GM21381 (cell line): ENCODE measurements at regions not wholly inside any gene's neighbourhood (a gene's known extent, or its start where the extent isn't known, plus 50 kb on each side); places are given as distances from the start of the nearest gene placed in this dataset.
A peak's percentile ranks its signal among the peaks of the same experiment; 100 is the strongest.

Source experiments
- ATAC-seq: cut with Tn5 transposase; IDR thresholded peaks from one replicate; pipeline ENCODE4 v1.9.1; 2021; ENCODE audit warnings: mild to moderate bottlenecking, moderate library complexity; ENCODE audit not compliant: unreplicated experiment

GRCh38 chr1:87853576-87854351, 525.1 kb downstream of the LMO4 start:
- ATAC-seq: no peak

- ATAC-seq: no peak
Observed at GRCh38 chr1:87863317-87863716, 534.6 kb downstream of the LMO4 start.

GRCh38 chr1:87864676-87865075, 536.0 kb downstream of the LMO4 start:
- no peak for ATAC-seq

DNA sequence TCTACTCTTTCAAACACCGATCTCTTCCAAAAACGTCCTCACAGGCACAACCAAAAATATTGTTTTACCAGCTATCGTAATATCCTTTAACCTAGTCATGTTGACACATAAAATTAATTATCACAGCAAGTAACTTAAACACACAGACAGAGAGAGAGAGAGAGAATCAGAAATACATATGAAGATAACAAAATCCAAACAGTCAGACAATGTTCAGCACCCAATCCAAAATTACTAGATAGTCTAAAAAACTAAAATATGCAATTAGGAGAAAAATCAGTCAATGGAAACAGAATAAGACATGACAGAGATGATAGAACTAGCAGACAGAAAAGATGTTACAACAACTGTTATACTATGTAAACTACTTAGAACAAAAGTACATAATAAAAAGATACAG, 537.7 kb downstream of the LMO4 start:
- no peak for ATAC-seq

DNA sequence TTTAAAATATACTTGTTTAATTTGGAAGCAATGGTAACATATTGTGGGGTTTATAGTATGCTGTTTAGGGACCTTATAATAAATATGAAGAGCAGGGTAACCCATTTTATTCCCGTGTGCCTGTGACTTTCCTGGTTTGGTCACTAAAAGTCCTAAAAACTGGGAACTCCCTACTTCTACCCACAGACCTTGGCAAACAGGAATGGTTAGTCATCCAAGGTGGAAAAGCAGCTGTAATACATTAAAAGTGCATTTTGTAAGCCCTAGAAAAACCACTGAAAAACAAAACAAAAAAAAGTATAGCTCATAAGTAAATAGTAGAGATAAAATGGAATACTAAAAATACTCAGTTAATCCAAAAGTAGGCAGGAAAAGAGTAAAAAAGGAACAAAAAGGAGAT, 538.9 kb downstream of the LMO4 start:
- no peak for ATAC-seq

DNA sequence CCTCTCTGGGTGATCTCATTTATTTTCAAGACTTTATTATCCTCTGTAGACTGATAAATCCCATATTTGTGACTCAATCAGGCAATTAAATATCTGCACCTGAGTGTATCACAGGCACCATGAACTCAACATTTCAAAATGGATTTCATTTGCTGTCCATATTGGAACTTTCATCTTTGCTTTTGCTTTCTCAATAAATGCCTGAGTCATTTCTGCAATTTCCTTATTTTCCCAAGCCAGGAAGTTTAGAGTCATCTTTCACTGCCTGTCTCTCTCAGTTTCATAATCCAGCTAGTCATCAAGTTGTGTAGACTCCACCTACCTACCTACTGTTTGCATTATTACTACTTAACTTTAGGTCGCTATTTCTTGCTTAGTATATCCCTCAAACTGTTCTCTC, 540.9 kb downstream of the LMO4 start:
- ATAC-seq: no peak

DNA sequence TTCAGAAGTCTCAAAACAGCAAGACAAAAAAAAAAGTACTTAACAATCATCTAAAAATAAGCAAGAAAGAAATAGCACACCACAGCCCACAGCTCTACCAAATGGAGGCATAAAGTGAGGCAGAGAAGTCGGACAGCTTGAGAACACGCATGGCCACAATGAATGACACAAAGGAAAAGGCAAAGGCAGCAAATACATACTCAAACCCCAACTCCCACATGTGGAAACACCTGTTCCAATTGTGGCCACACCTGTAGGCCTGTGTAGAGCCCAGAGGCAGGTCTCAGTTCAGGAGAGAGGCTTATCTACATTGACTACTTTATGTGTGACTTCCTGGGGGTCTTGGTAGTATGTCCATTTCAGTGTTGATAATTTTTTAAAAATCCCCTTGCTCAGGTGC, 543.5 kb downstream of the LMO4 start:
- peak; percentile 76 for ATAC-seq

DNA sequence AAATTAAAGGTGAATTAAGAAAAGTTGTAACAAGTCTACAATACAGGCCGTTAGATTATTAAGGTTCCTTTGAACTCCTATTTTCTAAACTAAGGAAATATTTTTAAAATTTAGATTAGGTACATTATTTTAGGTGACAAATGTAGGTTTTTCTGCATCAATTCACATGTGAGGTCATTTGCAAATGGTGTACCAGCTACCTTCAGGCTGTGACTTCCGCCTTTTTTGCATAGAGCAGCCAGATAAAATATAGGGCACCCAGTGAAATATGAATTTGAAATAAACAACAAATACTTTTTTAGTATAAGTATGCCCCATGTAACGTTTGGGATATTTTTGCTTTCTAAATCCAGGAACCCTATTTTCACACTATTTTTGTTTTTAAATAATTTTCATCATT, 544.0 kb downstream of the LMO4 start:
- no peak for ATAC-seq

DNA sequence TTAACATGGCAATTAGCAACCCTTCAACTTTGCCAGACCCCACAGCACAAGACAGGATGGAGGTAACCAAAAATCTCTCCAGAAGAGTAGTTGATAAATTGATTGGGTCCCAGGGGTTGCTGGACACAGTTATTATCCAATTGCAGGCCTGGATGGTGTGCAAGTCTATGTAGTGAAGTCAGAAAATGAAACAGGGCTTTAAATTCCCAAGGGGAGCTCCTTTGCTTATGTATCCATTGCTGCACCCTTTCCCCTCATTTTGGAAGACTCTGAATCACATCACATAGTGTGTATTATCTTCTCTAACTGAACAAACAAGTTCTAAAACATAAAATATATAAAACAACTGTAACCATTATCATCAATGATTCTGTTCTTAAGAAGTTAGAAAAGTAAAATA, 550.2 kb downstream of the LMO4 start:
- ATAC-seq: no peak

DNA sequence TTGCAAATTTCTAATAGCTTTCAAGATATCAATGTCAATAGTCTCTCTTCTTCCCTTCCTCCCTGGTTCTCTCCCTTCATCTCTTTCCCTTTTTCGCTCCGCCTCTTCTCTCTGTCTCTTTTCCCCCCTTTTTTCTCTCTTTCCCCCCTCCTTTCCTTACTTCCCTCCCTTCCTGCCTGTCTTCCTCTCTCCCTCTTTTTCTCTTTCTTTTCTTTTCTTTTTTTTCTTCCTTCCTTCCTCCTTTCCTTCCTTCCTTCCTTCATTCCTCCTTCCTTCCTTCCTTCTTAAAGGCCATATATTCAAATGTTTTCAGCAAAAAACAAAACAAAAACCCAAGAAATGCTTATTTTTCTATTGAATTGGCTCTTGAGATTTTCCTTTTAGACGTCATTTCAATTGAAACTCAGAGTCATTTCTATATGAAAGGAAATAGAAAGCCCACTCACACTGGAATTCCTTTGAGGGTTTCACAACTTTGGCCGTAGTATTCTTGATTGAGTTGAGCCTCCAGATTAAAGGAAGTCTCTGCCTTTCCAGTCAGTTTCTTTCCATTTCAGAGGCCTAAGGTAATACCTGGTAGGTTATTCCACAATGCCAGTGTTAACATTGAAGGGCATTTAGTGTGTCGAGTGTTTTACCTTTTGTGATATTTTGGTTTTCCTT, 551.5 kb downstream of the LMO4 start:
- ATAC-seq: no peak

- ATAC-seq: no peak
Observed at GRCh38 chr1:87880764-87881163, 552.1 kb downstream of the LMO4 start.

- ATAC-seq: no peak
Observed at GRCh38 chr1:87883906-87884305, 555.2 kb downstream of the LMO4 start.

DNA sequence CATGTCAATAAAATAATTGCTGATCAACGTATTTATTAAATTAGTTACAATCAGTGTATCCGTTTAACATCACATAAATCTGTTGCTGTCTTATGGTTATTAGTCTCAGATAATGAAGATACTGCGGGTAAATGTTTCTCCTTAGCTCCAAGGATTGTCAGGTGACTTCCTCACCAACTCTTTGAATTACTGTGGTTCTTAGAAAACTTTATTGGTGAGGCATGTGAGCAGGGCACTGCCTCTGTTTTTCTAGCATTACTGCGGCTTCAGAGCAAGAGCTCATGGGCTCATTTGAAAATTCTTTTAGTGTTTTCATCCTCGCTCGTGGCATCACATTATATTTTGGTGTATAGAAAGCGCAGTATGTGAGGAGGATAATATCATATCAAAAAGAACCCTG, 555.9 kb downstream of the LMO4 start:
- ATAC-seq: no peak

DNA sequence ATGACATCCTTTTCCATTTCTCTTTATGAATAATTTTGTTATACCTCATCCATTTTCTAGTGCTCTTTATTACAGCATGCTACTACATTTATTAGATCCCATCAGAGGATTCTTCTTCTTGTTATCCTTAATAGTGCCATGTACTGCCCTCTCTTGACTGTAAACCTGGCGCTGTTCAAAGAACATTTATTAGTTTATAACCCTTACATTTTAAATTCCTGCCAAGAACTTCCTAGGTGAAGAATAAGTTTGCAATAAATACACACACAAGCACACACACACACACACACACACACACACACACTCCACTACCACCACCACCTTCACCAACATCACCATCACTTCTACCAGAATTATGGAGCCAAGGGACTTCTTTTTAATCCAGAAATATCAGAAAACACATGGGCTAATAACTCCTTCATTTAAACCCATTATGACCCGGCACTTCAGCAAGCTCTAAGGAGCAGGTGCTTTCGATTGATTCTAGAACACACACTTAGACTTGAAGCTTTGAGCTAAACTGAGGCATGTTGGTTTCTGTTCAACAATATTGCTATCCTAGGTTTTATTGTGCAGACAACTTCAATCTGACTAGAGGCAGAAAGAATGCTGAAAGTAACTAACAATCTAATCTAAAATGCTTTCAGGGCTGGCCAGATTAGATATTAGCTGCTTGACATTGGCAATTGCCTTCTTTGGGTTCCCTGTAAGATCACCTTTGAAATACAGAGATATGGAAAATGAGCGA, 556.8 kb downstream of the LMO4 start:
- ATAC-seq: no peak

GRCh38 chr1:87887100-87887499, 558.4 kb downstream of the LMO4 start:
- ATAC-seq: no peak

- no peak for ATAC-seq
Observed at GRCh38 chr1:87888446-87888845, 559.8 kb downstream of the LMO4 start.

- peak; percentile 48 for ATAC-seq
Observed at GRCh38 chr1:87894062-87894461, 565.4 kb downstream of the LMO4 start.

GRCh38 chr1:87897481-87897880, 568.8 kb downstream of the LMO4 start:
- ATAC-seq: no peak

- ATAC-seq: no peak
Observed at GRCh38 chr1:87898431-87898830, 569.8 kb downstream of the LMO4 start.

DNA sequence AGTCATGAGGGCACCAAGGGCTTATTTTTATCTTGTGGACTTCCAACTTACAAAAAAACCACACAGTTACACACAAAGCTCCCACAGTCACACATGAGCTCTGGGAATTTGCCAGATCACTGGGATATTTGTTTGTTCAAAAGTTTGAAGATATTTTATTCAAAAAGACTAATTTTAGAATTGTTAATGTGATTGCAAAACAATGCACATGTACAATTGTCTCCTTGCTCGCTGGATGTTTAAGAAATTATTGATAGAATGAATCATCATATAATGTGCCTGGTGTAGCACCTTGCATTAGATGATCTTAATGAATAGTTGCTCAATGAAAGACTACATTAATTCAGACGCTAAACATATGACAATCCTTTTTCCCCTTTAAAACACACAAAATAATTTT, 570.3 kb downstream of the LMO4 start:
- no peak for ATAC-seq

- ATAC-seq: no peak
Observed at GRCh38 chr1:87899746-87900145, 571.1 kb downstream of the LMO4 start.

DNA sequence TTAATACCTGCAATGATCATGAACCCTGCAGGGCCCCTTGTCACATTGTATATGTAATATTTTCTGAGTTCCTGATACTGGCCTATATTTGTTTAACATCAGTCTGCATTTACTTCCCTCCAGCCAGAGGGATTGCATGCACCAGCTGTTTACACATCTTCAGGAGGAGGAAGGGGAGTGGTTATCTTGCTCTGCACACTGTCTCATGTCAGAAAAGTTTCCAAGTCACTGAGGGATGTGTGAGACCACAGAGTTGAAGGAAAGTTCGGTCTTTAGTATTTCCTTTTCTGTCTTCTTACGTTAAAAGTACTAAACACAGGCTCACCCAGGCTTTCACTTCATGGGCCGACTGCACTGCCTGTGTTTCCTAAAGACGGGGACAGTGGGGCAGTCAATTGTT, 574.1 kb downstream of the LMO4 start:
- ATAC-seq: peak; percentile 79
